ENCODE measurements at regions not wholly inside any gene's neighbourhood (a gene's known extent, or its start where the extent isn't known, plus 50 kb on each side); places are given as distances from the start of the nearest gene placed in this dataset.

GRCh38 chr18:7415081-7415894 lies 151.8 kb upstream of the PTPRM start:
- no peak for DNase-seq (ENCODE audit: low read depth in 2 of 2)

GRCh38 chr18:7417727-7418126 lies 149.4 kb upstream of the PTPRM start:
- DNase-seq (ENCODE audit: low read depth in 2 of 2): no peak

- DNase-seq (ENCODE audit: low read depth in 2 of 2): no peak
These were observed 137.3 kb upstream of the PTPRM start for GRCh38 chr18:7429831-7430230.

- DNase-seq (ENCODE audit: low read depth in 2 of 2): no peak
These were observed 130.9 kb upstream of the PTPRM start for GRCh38 chr18:7436166-7436565.

GRCh38 chr18:7437870-7438269 lies 129.2 kb upstream of the PTPRM start:
- DNase-seq (ENCODE audit: low read depth in 2 of 2): no peak

- no peak for DNase-seq (ENCODE audit: low read depth in 2 of 2)
These were observed 128.5 kb upstream of the PTPRM start for GRCh38 chr18:7438646-7439045.

GRCh38 chr18:7447318-7448028 lies 119.6 kb upstream of the PTPRM start:
- no peak for DNase-seq (ENCODE audit: low read depth in 2 of 2)

- peak; percentile 1 to 38 for DNase-seq (ENCODE audit: low read depth in 2 of 2)
These were observed 114.8 kb upstream of the PTPRM start for GRCh38 chr18:7452331-7452730.

- no peak for DNase-seq (ENCODE audit: low read depth in 2 of 2)
These were observed 112.7 kb upstream of the PTPRM start for GRCh38 chr18:7454429-7454828.

GRCh38 chr18:7456376-7456775 lies 110.7 kb upstream of the PTPRM start:
- no peak for DNase-seq (ENCODE audit: low read depth in 2 of 2)

- DNase-seq (ENCODE audit: low read depth in 2 of 2): no peak
These were observed 109.9 kb upstream of the PTPRM start for GRCh38 chr18:7457262-7457661.

GRCh38 chr18:7458884-7459283 lies 108.2 kb upstream of the PTPRM start:
- DNase-seq (ENCODE audit: low read depth in 2 of 2): no peak

- no peak for DNase-seq (ENCODE audit: low read depth in 2 of 2)
These were observed 107.0 kb upstream of the PTPRM start for GRCh38 chr18:7459851-7460770.

- DNase-seq (ENCODE audit: low read depth in 2 of 2): no peak
These were observed 102.7 kb upstream of the PTPRM start for GRCh38 chr18:7464245-7464966.

GRCh38 chr18:7466190-7466589 lies 100.9 kb upstream of the PTPRM start:
- no peak for DNase-seq (ENCODE audit: low read depth in 2 of 2)

GRCh38 chr18:7467708-7468466 lies 99.2 kb upstream of the PTPRM start:
- DNase-seq (ENCODE audit: low read depth in 2 of 2): no peak

GRCh38 chr18:7470101-7470500 lies 97.0 kb upstream of the PTPRM start:
- DNase-seq (ENCODE audit: low read depth in 2 of 2): no peak

GRCh38 chr18:7470503-7470902 lies 96.6 kb upstream of the PTPRM start:
- DNase-seq (ENCODE audit: low read depth in 2 of 2): no peak

- DNase-seq (ENCODE audit: low read depth in 2 of 2): no peak
These were observed 90.7 kb upstream of the PTPRM start for GRCh38 chr18:7476386-7476785.

- DNase-seq (ENCODE audit: low read depth in 2 of 2): no peak
These were observed 87.4 kb upstream of the PTPRM start for GRCh38 chr18:7479756-7480155.

- no peak for DNase-seq (ENCODE audit: low read depth in 2 of 2)
These were observed 86.2 kb upstream of the PTPRM start for GRCh38 chr18:7480879-7481278.

Measured in dermis microvascular lymphatic vessel endothelial cell (primary cell).